OCI-LY7 (cell line): ENCODE measurements at regions not wholly inside any gene's neighbourhood (a gene's known extent, or its start where the extent isn't known, plus 50 kb on each side); places are given as distances from the start of the nearest gene placed in this dataset.

ENCODE experiments used
- CTCF ChIP-seq: fragments of 200-600 bp; sonication (generic); conservative IDR thresholded peaks from 2 replicates; pipeline ENCODE4 v1.5.1; 2014; ENCODE audit warnings: mild to moderate bottlenecking, antibody characterized with exemption, low read length, moderate library complexity, mixed read lengths
- EZH2phosphoT487 ChIP-seq: fragments of 200-600 bp; sonication (generic); IDR thresholded peaks from 2 replicates; pipeline ENCODE4 v1.6.1; 2018; ENCODE audit warnings: low read depth, borderline replicate concordance, mild to moderate bottlenecking, mixed run types, antibody characterized with exemption, low read length, moderate library complexity, mixed read lengths

- no peak for TF ChIP-seq CTCF
- TF ChIP-seq EZH2phosphoT487 = no peak
Measured at GRCh38 chr4:138841343-138841742, 174.2 kb upstream of the NOCT start.
